HepG2 (cell line): ENCODE measurements at regions not wholly inside any gene's neighbourhood (a gene's known extent, or its start where the extent isn't known, plus 50 kb on each side); places are given as distances from the start of the nearest gene placed in this dataset.

Experiments
- ASH2L ChIP-seq: fragments of 300-600, 200-600 bp; sonication (generic); IDR thresholded peaks from 2 replicates; pipeline ENCODE4 v1.7.0; 2017; ENCODE audit warnings: low read depth, mild to moderate bottlenecking, moderate library complexity, mixed read lengths, low read length; ENCODE audit not compliant: insufficient read length
- EP300 ChIP-seq, 3 experiments: sonication (generic) in 1 of 3; formaldehyde crosslinking in 1 of 3; IDR thresholded peaks; 2 replicates each; pipeline versions ENCODE4 v1.5.1 to v1.6.1; 2011 to 2020; ENCODE audit warnings: low read depth in 2 of 3, low read length in 2 of 3, borderline replicate concordance in 1 of 3, improper control_type of control experiment in 1 of 3, mild to moderate bottlenecking in 1 of 3, missing genetic modification reagents in 1 of 3, moderate library complexity in 1 of 3
- HDAC6 ChIP-seq: fragments of 200-600 bp; sonication (generic); IDR thresholded peaks from 2 replicates; pipeline ENCODE4 v1.7.0; 2017; ENCODE audit warnings: mild to moderate bottlenecking, antibody characterized with exemption, low read length, low read depth
- IKZF4 ChIP-seq: sonication (generic); formaldehyde crosslinking; IDR thresholded peaks from 2 replicates; pipeline ENCODE4 v1.5.1; 2020; ENCODE audit warnings: borderline replicate concordance, mild to moderate bottlenecking, low read depth, missing genetic modification reagents; ENCODE audit errors: not compliant biosample characterization
- MYPOP ChIP-seq: sonication (generic); formaldehyde crosslinking; IDR thresholded peaks from 2 replicates; pipeline ENCODE4 v1.8.1; 2023; ENCODE audit warnings: mild to moderate bottlenecking, moderate library complexity, missing genetic modification reagents
- SMAD1 ChIP-seq: sonication (generic); formaldehyde crosslinking; IDR thresholded peaks from 2 replicates; pipeline ENCODE4 v1.4.0; 2020; ENCODE audit warnings: missing genetic modification reagents, low read depth, mild to moderate bottlenecking, borderline replicate concordance
- TF ChIP-seq, protein P1 (sequence below): sonication (generic); formaldehyde crosslinking; IDR thresholded peaks from 2 replicates; pipeline ENCODE4 v1.5.0; 2020; ENCODE audit warnings: mild to moderate bottlenecking, missing genetic modification reagents, moderate library complexity

DNA sequence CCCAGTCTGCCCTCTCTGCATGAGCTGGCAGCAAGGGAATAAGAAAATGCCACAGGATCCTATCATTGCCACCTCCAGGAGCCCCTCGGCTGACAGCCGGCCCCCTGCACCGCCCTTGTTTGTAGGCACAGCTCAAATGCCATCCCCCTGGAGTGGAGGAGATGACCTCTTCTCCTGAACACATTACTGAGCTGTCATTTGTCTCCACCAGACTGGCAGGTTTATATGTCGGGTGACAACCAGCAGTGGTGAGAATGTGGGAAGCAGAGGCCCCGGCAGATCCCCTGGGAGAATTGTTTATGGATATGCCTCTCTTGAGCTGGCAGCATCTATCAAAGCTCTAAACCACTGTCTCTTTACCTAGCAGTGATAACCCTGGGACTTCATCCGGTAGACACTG is 135.4 kb upstream of the FMN2 start:
- TF ChIP-seq HDAC6: no peak
- TF ChIP-seq IKZF4 (CRISPR knock-in tag): no peak
- no peak for TF ChIP-seq ASH2L
- no peak for TF ChIP-seq SMAD1 (CRISPR knock-in tag)
- TF ChIP-seq, protein P1, sequence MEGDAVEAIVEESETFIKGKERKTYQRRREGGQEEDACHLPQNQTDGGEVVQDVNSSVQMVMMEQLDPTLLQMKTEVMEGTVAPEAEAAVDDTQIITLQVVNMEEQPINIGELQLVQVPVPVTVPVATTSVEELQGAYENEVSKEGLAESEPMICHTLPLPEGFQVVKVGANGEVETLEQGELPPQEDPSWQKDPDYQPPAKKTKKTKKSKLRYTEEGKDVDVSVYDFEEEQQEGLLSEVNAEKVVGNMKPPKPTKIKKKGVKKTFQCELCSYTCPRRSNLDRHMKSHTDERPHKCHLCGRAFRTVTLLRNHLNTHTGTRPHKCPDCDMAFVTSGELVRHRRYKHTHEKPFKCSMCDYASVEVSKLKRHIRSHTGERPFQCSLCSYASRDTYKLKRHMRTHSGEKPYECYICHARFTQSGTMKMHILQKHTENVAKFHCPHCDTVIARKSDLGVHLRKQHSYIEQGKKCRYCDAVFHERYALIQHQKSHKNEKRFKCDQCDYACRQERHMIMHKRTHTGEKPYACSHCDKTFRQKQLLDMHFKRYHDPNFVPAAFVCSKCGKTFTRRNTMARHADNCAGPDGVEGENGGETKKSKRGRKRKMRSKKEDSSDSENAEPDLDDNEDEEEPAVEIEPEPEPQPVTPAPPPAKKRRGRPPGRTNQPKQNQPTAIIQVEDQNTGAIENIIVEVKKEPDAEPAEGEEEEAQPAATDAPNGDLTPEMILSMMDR (CRISPR knock-in tag): no peak
- TF ChIP-seq EP300 (IDR thresholded peaks at IDR 0.05; ENCODE audit: low read depth in 2 of 2, low read length in 2 of 2): no peak
- no peak for TF ChIP-seq EP300 (CRISPR knock-in tag; IDR thresholded peaks at IDR 0.05; ENCODE audit: borderline replicate concordance)
- no peak for TF ChIP-seq MYPOP (CRISPR knock-in tag)
